HG03135 (cell line): ENCODE measurements at regions not wholly inside any gene's neighbourhood (a gene's known extent, or its start where the extent isn't known, plus 50 kb on each side); places are given as distances from the start of the nearest gene placed in this dataset.

Experiments used
- ATAC-seq: cut with Tn5 transposase; IDR thresholded peaks from one replicate; pipeline ENCODE4 v1.9.1; 2021; ENCODE audit warnings: mild to moderate bottlenecking, moderate library complexity; ENCODE audit not compliant: unreplicated experiment

- ATAC-seq = no peak
These were observed 208.3 kb downstream of the BCL11B start for GRCh38 chr14:99063620-99064225.

- ATAC-seq = no peak
These were observed 207.6 kb downstream of the BCL11B start for GRCh38 chr14:99064262-99064954.

- no peak for ATAC-seq
These were observed 206.4 kb downstream of the BCL11B start for GRCh38 chr14:99065551-99065950.

- ATAC-seq = no peak
These were observed 205.6 kb downstream of the BCL11B start for GRCh38 chr14:99066378-99066777.

- no peak for ATAC-seq
These were observed 204.7 kb downstream of the BCL11B start for GRCh38 chr14:99067141-99067920.

- no peak for ATAC-seq
These were observed 204.1 kb downstream of the BCL11B start for GRCh38 chr14:99067927-99068326.

GRCh38 chr14:99069946-99070345, 202.1 kb downstream of the BCL11B start:
- ATAC-seq = no peak

GRCh38 chr14:99072433-99072832, 199.6 kb downstream of the BCL11B start:
- no peak for ATAC-seq

- no peak for ATAC-seq
These were observed 199.0 kb downstream of the BCL11B start for GRCh38 chr14:99072956-99073355.

GRCh38 chr14:99073431-99073830, 198.6 kb downstream of the BCL11B start:
- ATAC-seq = no peak

GRCh38 chr14:99075061-99075460, 196.9 kb downstream of the BCL11B start:
- no peak for ATAC-seq

- ATAC-seq = no peak
These were observed 196.1 kb downstream of the BCL11B start for GRCh38 chr14:99075771-99076375.

GRCh38 chr14:99077076-99077843, 194.7 kb downstream of the BCL11B start:
- no peak for ATAC-seq

GRCh38 chr14:99077844-99078236, 194.2 kb downstream of the BCL11B start:
- ATAC-seq = no peak

- no peak for ATAC-seq
These were observed 193.6 kb downstream of the BCL11B start for GRCh38 chr14:99078426-99078825.

GRCh38 chr14:99079061-99079727, 192.8 kb downstream of the BCL11B start:
- no peak for ATAC-seq

GRCh38 chr14:99080306-99080705, 191.7 kb downstream of the BCL11B start:
- no peak for ATAC-seq

GRCh38 chr14:99081156-99081765, 190.7 kb downstream of the BCL11B start:
- ATAC-seq = no peak

- no peak for ATAC-seq
These were observed 190.1 kb downstream of the BCL11B start for GRCh38 chr14:99081880-99082279.
